OCI-LY1 (cell line): ENCODE measurements at regions not wholly inside any gene's neighbourhood (a gene's known extent, or its start where the extent isn't known, plus 50 kb on each side); places are given as distances from the start of the nearest gene placed in this dataset.

ENCODE experiments used
- EZH2 ChIP-seq: fragments of 200-600 bp; sonication (generic), shearing (Covaris generic); IDR thresholded peaks from 2 replicates; pipeline ENCODE4 v1.8.0; 2017; ENCODE audit warnings: borderline replicate concordance, mixed run types, mild to moderate bottlenecking, antibody characterized with exemption, low read length, moderate library complexity, mixed read lengths
- TF ChIP-seq, protein P1 (sequence below): fragments of 200-600 bp; sonication (generic), shearing (Covaris generic); IDR thresholded peaks from 2 replicates; pipeline ENCODE4 v1.5.1; 2017; ENCODE audit warnings: mild to moderate bottlenecking, antibody characterized with exemption, low read length, moderate library complexity, mixed read lengths

DNA sequence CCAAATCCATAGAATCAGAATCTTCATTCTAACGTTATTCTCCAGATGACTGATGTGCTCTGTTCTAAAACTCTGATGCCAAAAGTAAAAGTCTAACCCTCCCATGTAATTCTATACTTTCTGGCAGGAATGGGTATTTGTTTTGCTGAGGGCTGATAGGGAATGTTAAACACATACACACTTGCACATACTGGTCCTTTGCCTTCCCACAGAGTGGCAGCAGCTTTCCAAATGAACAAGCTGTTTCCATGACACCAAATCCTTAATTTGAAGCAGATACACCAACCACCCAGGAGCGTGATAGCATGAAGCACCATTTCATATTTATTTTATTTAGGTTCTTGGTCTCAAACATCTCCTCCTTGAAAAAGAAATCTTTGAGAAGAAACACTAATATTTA is 155.5 kb upstream of the PRDX4 start:
- TF ChIP-seq, protein P1, sequence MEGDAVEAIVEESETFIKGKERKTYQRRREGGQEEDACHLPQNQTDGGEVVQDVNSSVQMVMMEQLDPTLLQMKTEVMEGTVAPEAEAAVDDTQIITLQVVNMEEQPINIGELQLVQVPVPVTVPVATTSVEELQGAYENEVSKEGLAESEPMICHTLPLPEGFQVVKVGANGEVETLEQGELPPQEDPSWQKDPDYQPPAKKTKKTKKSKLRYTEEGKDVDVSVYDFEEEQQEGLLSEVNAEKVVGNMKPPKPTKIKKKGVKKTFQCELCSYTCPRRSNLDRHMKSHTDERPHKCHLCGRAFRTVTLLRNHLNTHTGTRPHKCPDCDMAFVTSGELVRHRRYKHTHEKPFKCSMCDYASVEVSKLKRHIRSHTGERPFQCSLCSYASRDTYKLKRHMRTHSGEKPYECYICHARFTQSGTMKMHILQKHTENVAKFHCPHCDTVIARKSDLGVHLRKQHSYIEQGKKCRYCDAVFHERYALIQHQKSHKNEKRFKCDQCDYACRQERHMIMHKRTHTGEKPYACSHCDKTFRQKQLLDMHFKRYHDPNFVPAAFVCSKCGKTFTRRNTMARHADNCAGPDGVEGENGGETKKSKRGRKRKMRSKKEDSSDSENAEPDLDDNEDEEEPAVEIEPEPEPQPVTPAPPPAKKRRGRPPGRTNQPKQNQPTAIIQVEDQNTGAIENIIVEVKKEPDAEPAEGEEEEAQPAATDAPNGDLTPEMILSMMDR, result no peak
- no peak for TF ChIP-seq EZH2
